C1 segment of cervical spinal cord (tissue), 14 donors: ENCODE measurements at regions not wholly inside any gene's neighbourhood (a gene's known extent, or its start where the extent isn't known, plus 50 kb on each side); places are given as distances from the start of the nearest gene placed in this dataset.
"Not testable (repeated sequence)": the region's sequence is repeated elsewhere in the genome, so short reads cannot be mapped to it uniquely, and the experiment has no call there.

Experiments
- DNase-seq, 14 donors: peaks; one replicate each; lab custom pipeline; 2025; lab: John Stamatoyannopoulos, UW

- DNase-seq, result no peak
Observed at GRCh38 chr4:128688846-128689437, 120.6 kb upstream of the JADE1 start.

- DNase-seq, result no peak
Observed at GRCh38 chr4:128688033-128688721, 121.3 kb upstream of the JADE1 start.

GRCh38 chr4:128686810-128687209 lies 122.7 kb upstream of the JADE1 start:
- DNase-seq, result no peak

GRCh38 chr4:128686032-128686465 lies 123.5 kb upstream of the JADE1 start:
- DNase-seq, result no peak

- DNase-seq, result no peak
Observed at GRCh38 chr4:128684016-128684415, 125.5 kb upstream of the JADE1 start.

GRCh38 chr4:128682942-128683666 lies 126.4 kb upstream of the JADE1 start:
- no peak for DNase-seq

- DNase-seq, result no peak
Observed at GRCh38 chr4:128676095-128676494, 133.4 kb upstream of the JADE1 start.

- DNase-seq, result no peak
Observed at GRCh38 chr4:128675083-128675482, 134.4 kb upstream of the JADE1 start.

- not testable (repeated sequence) for DNase-seq
Observed at GRCh38 chr4:128673159-128673558, 136.3 kb upstream of the JADE1 start.

- DNase-seq, result not testable (repeated sequence)
Observed at GRCh38 chr4:128672596-128672995, 136.9 kb upstream of the JADE1 start.

GRCh38 chr4:128670513-128670912 lies 139.0 kb upstream of the JADE1 start:
- no peak for DNase-seq

GRCh38 chr4:128668566-128668965 lies 140.9 kb upstream of the JADE1 start:
- DNase-seq, result no peak

GRCh38 chr4:128665514-128665913 lies 144.0 kb upstream of the JADE1 start:
- DNase-seq, result no peak

GRCh38 chr4:128663325-128663724 lies 146.2 kb upstream of the JADE1 start:
- no peak for DNase-seq

- no peak for DNase-seq
Observed at GRCh38 chr4:128661479-128661878, 148.0 kb upstream of the JADE1 start.

- peak in 2 of 14 donors; percentile 14 to 19 for DNase-seq
Observed at GRCh38 chr4:128660361-128661215, 148.9 kb upstream of the JADE1 start.

GRCh38 chr4:128658214-128658631 lies 151.3 kb upstream of the JADE1 start:
- DNase-seq, result no peak

GRCh38 chr4:128657638-128658037 lies 151.9 kb upstream of the JADE1 start:
- DNase-seq, result no peak

- DNase-seq, result no peak
Observed at GRCh38 chr4:128654465-128654864, 155.0 kb upstream of the JADE1 start.

- DNase-seq, result peak in 6 of 14 donors; percentile 10 to 48 (median 34)
Observed at GRCh38 chr4:128653527-128654444, 155.7 kb upstream of the JADE1 start.
